ENCODE measurements at regions not wholly inside any gene's neighbourhood (a gene's known extent, or its start where the extent isn't known, plus 50 kb on each side); places are given as distances from the start of the nearest gene placed in this dataset.
"Not testable (repeated sequence)": the region's sequence is repeated elsewhere in the genome, so short reads cannot be mapped to it uniquely, and the experiment has no call there.

DNA sequence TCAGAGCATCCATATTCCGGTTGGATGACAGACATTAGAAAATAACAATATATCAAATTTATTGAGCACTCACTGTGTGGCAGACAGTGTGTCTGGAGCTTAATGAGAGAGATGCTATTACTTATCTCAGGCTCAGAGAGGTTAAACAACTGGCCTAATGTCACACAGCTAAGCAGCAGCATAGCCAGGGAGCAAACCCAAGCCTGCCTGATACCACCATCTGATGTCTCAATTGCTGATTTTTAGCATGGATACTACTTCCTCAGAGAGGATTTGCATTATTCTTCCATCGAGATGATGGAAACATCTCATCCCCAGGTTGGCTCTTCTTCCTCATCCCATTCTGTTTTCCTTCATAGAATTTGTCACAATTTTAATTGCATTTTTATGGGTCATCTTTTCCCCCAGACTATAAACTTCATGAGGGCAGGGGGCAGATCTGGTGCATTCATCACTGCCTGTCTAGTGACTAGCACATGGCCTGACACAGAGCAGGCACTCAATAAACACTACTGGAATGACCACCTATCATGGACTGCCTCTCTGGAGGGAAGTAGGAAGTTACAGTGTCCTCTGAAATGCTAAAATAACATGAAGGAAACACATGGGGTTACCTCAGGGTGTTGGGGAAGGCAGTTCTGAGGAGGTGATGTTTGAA, 344.8 kb upstream of the CCL2 start:
- no peak for DNase-seq

DNA sequence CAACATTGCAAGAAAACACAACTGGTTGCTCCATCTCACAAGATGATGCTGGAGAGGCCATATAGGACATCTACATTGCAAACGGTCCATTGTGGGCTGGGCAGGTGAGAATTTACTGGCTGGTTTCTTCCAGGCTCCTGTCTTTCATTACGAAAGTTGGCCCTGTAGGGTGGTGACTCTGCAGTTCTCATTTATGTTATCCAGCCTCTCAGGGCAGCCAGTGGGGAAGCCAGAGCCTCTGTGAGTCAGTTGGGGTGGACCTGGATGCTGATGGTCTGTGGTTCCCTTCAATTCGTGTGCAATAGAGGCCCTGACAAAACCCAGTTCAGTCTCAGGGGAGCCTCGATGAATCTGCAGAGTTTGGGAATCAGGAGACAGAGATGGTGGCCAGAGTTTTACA, 341.0 kb upstream of the CCL2 start:
- no peak for DNase-seq

- DNase-seq: no peak
Observed at GRCh38 chr17:33922971-33923370, 332.1 kb upstream of the CCL2 start.

GRCh38 chr17:33924104-33924503, 331.0 kb upstream of the CCL2 start:
- DNase-seq: no peak

- no peak for DNase-seq
Observed at GRCh38 chr17:33925649-33926048, 329.4 kb upstream of the CCL2 start.

- DNase-seq: no peak
Observed at GRCh38 chr17:33927732-33928133, 327.4 kb upstream of the CCL2 start.

DNA sequence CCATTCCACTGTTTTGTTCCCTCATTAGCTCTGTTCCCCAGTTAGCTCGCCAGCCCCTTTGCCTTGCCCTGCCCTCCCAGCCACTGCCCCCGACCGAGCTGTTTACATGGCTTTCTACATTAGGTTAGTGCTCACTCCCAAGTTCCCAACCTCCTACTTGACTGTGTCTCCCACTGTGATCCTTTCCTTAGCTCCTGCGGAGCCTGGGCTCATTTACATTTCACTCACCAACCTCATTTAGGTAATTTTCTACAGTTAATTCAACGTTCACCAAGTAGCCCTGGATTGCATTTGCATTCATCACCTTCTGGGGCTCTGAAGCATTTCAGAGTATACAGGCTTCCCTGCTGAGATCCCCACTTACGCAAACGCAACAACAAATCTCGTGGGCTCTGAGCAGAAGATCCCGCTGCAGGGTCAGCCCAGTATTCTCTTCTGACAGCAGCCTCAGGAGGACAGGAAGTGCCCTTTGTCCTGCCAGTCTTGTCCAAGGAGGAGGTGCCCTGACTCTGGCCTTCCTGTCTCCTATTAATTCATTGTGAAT, 325.8 kb upstream of the CCL2 start:
- DNase-seq: no peak

GRCh38 chr17:33931148-33931814, 323.8 kb upstream of the CCL2 start:
- not testable (repeated sequence) for DNase-seq

DNA sequence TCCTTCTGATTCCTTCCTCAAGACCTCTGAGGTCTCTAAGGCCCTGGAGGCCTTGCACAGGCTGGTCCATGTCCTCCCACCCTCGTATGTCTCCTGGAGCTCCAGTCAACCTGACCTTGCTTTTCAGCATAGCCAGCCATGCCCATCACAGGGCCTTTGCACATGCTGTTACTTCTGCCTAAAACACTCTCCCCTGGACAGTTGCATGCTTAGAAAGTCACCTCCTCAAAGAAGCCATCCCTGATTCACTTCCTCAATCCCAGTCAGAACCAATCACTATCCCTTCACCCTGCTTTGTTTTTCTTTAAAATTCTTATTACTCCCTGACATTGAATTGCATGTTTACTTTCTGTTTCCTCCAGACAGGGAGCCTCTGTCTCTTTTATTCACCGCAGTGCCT, 322.1 kb upstream of the CCL2 start:
- no peak for DNase-seq

- DNase-seq: no peak
Observed at GRCh38 chr17:33933576-33933975, 321.5 kb upstream of the CCL2 start.

- no peak for DNase-seq
Observed at GRCh38 chr17:33934696-33935095, 320.4 kb upstream of the CCL2 start.

GRCh38 chr17:33935822-33936221, 319.3 kb upstream of the CCL2 start:
- no peak for DNase-seq

DNA sequence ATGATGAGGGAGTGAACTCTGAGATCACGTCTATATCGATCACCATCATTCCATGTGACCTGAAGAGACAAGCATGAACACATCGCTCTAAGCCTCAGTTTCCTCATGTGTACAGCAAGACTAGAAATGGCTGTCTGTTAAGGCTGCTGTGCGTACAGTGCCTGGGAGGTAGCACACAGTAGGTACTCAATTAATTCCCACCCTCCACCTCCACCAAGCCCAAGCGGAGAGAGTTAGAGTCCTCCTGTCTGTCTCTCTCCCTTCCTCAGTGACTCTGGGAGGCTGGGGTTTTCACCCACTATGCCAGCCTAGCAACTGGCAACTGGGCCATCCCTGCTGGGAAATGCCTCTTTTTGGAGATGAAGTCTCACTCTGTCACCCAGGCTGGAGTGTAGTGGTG, 318.3 kb upstream of the CCL2 start:
- no peak for DNase-seq

GRCh38 chr17:33939959-33940358, 315.1 kb upstream of the CCL2 start:
- no peak for DNase-seq

- no peak for DNase-seq
Observed at GRCh38 chr17:33940769-33941370, 314.2 kb upstream of the CCL2 start.

- no peak for DNase-seq
Observed at GRCh38 chr17:33941744-33942143, 313.3 kb upstream of the CCL2 start.

GRCh38 chr17:33942414-33942813, 312.7 kb upstream of the CCL2 start:
- DNase-seq: no peak

- no peak for DNase-seq
Observed at GRCh38 chr17:33944412-33944811, 310.7 kb upstream of the CCL2 start.

DNA sequence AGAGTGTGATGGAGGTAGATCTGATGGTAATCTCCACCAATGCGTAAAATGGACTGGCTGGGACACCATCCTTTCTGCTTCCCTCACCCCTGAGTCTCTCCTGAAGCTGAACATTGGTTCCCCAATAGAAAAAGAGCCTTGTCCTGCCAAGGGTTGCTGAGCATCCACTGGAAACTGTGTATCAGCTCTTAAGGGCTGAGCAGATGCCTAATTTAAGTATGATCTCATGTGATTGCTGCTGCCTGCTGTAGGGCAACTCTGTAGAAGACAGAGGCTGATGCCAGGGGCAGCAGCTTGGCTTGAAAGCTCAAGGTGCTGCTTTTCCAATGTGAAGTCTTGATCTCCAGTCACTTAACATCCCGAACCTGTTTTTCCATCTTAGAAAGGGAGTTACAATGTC, 310.3 kb upstream of the CCL2 start:
- no peak for DNase-seq

DNA sequence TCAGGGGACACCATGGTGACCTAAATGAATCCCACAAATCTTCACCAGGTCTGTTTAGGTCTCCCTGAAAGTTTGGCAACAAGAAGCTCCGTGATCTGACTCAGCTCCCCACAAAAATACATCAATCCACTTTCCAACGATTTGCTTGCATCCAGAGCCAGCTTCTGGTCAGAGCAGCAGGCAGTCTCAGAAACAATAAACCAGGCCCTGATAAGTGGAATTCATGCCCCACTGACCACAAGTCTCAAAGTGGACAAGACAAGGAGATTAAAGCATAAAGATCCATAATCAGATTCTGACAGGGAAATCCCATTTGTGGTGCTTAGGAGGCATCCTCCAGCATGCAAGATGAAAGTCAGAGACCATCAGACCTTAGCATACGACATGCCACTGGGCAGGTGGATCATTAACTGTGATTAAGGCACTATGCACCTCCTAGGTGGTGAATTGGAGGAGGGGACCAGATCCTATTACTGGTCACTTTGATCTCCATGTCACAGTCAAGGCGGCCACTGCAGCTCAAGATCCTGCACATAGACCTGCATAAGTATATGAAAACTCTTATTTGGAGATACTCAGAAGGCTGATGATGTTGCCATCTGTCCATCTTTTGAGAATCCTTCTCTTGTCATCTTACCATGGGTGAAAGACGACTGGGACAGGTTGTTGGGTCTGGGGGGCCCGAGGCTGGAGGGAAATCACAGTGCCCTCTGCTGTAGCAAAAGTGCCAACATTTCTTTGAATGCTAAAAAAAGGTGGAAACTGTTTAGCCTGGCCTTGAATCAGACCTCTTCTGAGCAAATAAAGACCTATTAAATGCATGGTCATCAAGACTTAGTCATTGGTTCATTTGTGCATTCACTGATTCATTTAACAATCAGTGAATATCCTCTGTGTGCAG, 309.2 kb upstream of the CCL2 start:
- DNase-seq: no peak

- DNase-seq: no peak
Observed at GRCh38 chr17:33947762-33948161, 307.3 kb upstream of the CCL2 start.

DNA sequence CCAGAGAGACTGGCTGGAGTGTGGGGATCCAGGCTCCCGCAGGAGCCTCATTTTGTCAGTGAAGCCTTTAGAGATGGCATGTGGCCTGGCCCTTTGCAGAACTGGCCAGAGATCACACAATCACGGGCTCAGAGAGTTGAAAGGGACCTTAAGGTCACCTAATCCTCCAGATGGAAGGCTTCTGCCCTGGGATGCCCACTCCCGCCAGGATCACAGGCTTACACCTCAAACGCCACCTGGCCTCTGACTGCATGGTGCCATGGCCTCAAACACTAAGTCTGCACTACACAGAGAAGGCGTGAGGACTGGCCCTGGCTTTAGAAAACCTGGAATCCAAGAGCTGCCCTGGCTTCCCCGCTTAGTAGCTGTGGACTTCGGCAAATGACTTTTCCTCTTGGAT, 306.8 kb upstream of the CCL2 start:
- DNase-seq: no peak

DNA sequence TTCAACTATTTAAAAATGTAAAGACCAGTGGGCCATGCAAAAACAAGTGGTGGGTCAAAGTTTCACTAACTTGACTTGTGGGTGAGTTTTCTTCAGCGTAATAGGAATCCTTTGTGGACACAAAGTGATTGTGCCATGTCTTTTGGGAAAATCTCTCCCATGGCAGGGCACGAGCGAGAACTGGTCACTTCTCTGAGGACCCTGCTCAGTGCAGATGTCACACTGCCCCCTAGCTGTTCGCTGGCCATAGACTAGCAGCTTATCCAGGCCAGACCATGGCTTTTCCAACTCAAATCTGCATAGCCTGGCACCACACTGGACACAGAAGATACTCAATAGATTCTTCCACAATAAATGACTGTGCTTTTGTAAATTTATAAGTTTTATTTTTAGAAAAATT, 306.0 kb upstream of the CCL2 start:
- no peak for DNase-seq

Measured in hippocampal formation (tissue), 2 donors.